ENCODE measurements at regions not wholly inside any gene's neighbourhood (a gene's known extent, or its start where the extent isn't known, plus 50 kb on each side); places are given as distances from the start of the nearest gene placed in this dataset.
"Not testable (repeated sequence)": the region's sequence is repeated elsewhere in the genome, so short reads cannot be mapped to it uniquely, and the experiment has no call there.

GRCh38 chr2:53212576-53212975 is 555.0 kb upstream of the CHAC2 start:
- TF ChIP-seq CTCF (IDR thresholded peaks at IDR 0.05; ENCODE audit: low read depth, low read length): no peak
- H3K4me3 ChIP-seq (ENCODE audit: low read depth, low read length): no peak overlapping the region

GRCh38 chr2:53211201-53211774 is 556.3 kb upstream of the CHAC2 start:
- H3K4me3 ChIP-seq (ENCODE audit: low read depth, low read length): no peak overlapping the region
- no peak for TF ChIP-seq CTCF (IDR thresholded peaks at IDR 0.05; ENCODE audit: low read depth, low read length)

- no peak for TF ChIP-seq CTCF (IDR thresholded peaks at IDR 0.05; ENCODE audit: low read depth, low read length)
Measured at GRCh38 chr2:53210538-53210937, 557.1 kb upstream of the CHAC2 start.

GRCh38 chr2:53209679-53210458 is 557.7 kb upstream of the CHAC2 start:
- no peak overlapping the region for H3K4me3 ChIP-seq (ENCODE audit: low read depth, low read length)
- no peak for TF ChIP-seq CTCF (IDR thresholded peaks at IDR 0.05; ENCODE audit: low read depth, low read length)

More at GRCh38 chr2:53210538-53210937, 557.1 kb upstream of the CHAC2 start:
- no peak overlapping the region for H3K4me3 ChIP-seq (ENCODE audit: low read depth, low read length)

- no peak for TF ChIP-seq CTCF (IDR thresholded peaks at IDR 0.05; ENCODE audit: low read depth, low read length)
Measured at GRCh38 chr2:53208815-53209214, 558.8 kb upstream of the CHAC2 start.

GRCh38 chr2:53206226-53206625 is 561.4 kb upstream of the CHAC2 start:
- H3K4me3 ChIP-seq (ENCODE audit: low read depth, low read length): not testable (repeated sequence)

More at GRCh38 chr2:53208815-53209214, 558.8 kb upstream of the CHAC2 start:
- H3K4me3 ChIP-seq (ENCODE audit: low read depth, low read length): no peak overlapping the region

- no peak for TF ChIP-seq CTCF (IDR thresholded peaks at IDR 0.05; ENCODE audit: low read depth, low read length)
- no peak overlapping the region for H3K4me3 ChIP-seq (ENCODE audit: low read depth, low read length)
Measured at GRCh38 chr2:53202063-53202462, 565.5 kb upstream of the CHAC2 start.
